HuH-7.5 (cell line): ENCODE measurements at regions not wholly inside any gene's neighbourhood (a gene's known extent, or its start where the extent isn't known, plus 50 kb on each side); places are given as distances from the start of the nearest gene placed in this dataset.

ENCODE experiments used
- DNase-seq: peaks from one replicate; pipeline ENCODE4 v3.0.0; 2011; ENCODE audit warnings: low spot score

- DNase-seq = no peak
Observed at GRCh38 chrX:11056322-11057176, 54.6 kb upstream of the HCCS start.

DNA sequence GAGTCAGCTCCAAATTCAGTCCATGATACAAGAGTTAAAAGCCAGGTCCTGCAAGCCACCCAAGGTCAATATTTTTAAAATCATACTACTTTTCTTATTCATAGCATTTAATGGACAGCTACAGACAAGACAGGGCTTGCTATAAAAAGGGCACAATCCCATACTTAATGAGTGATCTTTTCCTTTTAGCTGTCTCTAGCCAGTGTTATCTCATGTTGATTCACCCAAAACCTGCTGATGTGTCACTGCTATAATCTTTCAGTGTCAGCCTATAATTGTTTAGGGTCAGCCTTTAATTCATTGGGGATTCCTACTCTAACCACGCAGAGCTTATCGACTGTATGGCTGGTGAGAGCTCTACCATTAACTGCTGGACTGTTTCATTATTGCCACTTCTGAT, 51.2 kb upstream of the HCCS start:
- DNase-seq = no peak
